Fibroblast of lung (primary cell): ENCODE measurements at regions not wholly inside any gene's neighbourhood (a gene's known extent, or its start where the extent isn't known, plus 50 kb on each side); places are given as distances from the start of the nearest gene placed in this dataset.
A peak's percentile ranks its signal among the peaks of the same experiment; 100 is the strongest.

Experiments
- DNase-seq, 2 donors: peaks; one replicate each; pipeline versions ENCODE4 v3.0.0 to v3.0.0-alpha.2; 2010; ENCODE audit warnings: low read depth in 2 of 2
- H2AFZ ChIP-seq: 2 replicates; pipeline ENCODE4 v1.5.1; 2012; ENCODE audit warnings: low read length, control low read depth, inconsistent platforms
- H3K27ac ChIP-seq: 2 replicates; pipeline ENCODE4 v1.5.1; 2011; ENCODE audit warnings: low read length, control low read depth; ENCODE audit not compliant: insufficient read depth
- H3K27me3 ChIP-seq: 2 replicates; pipeline ENCODE4 v1.5.1; 2011; ENCODE audit warnings: mild to moderate bottlenecking, low read length; ENCODE audit not compliant: control insufficient read depth, insufficient read depth
- H3K36me3 ChIP-seq: 2 replicates; pipeline ENCODE4 v1.5.1; 2011; ENCODE audit warnings: low read length; ENCODE audit not compliant: control insufficient read depth, insufficient read depth
- H3K4me1 ChIP-seq: 2 replicates; pipeline ENCODE4 v1.5.1; 2011; ENCODE audit warnings: low read length; ENCODE audit not compliant: control insufficient read depth, insufficient read depth; ENCODE audit errors: extremely low read depth
- H3K4me2 ChIP-seq: 2 replicates; pipeline ENCODE4 v1.5.1; 2011; ENCODE audit warnings: low read length, control low read depth; ENCODE audit not compliant: insufficient read depth; ENCODE audit errors: extremely low read depth
- H3K4me3 ChIP-seq, 4 experiments: fragments of 200-600 bp in 1 of 4; sonication (generic) in 1 of 4; replicated peaks in 1 of 4; 2 replicates each; pipeline ENCODE4 v1.5.1; 2011 to 2016; ENCODE audit warnings: low read length in 4 of 4, low read depth in 3 of 4, mild to moderate bottlenecking in 3 of 4, control low read depth in 2 of 4, inconsistent platforms in 1 of 4, mixed read lengths in 1 of 4; ENCODE audit not compliant: insufficient read depth in 1 of 4; ENCODE audit errors: control extremely low read depth in 1 of 4
- H3K79me2 ChIP-seq: 2 replicates; pipeline ENCODE4 v1.5.1; 2012; ENCODE audit warnings: mild to moderate bottlenecking, low read length, inconsistent platforms; ENCODE audit not compliant: control insufficient read depth, insufficient read depth
- H3K9ac ChIP-seq: 2 replicates; pipeline ENCODE4 v1.5.1; 2011; ENCODE audit warnings: mild to moderate bottlenecking, low read length, control low read depth; ENCODE audit not compliant: insufficient read depth
- H3K9me3 ChIP-seq: 2 replicates; pipeline ENCODE4 v1.5.1; 2012; ENCODE audit warnings: low read depth, low read length; ENCODE audit not compliant: control insufficient read depth, insufficient read depth
- H4K20me1 ChIP-seq: 2 replicates; pipeline ENCODE4 v1.5.1; 2011; ENCODE audit warnings: low read length; ENCODE audit not compliant: control insufficient read depth, insufficient read depth; ENCODE audit errors: extremely low read depth
- EZH2 ChIP-seq: IDR thresholded peaks from 2 replicates; pipeline ENCODE4 v1.5.1; 2012; ENCODE audit warnings: low read length, control low read depth, mild to moderate bottlenecking; ENCODE audit errors: missing control alignments
- TF ChIP-seq, protein P1 (sequence below), 2 donors: IDR thresholded peaks in 1 of 2; conservative IDR thresholded peaks in 1 of 2; 1 replicate in 1 of 2; 2 replicates in 1 of 2; pipeline ENCODE4 v1.5.1; 2011 to 2012; ENCODE audit warnings: low read length in 2 of 2, control low read depth in 1 of 2, inconsistent platforms in 1 of 2, low read depth in 1 of 2, mild to moderate bottlenecking in 1 of 2

DNA sequence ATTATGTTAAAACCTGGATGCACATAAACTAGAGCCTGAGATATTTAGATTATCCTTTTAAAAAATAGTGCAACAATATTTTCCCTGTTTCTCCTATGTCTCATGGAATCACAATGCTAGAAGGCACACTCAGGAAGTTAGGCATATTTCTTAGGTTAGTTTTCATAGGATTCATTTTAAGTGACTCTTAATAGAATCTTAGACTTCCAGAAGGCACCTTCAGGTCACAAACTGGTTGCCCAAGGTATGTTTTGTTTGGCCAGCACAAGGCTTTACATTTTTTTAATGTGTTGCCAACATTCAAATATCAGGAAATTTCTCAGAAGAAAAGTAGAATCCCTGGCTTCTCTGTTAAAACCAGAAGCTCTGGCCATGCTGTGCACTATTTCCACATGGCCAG is 129.3 kb downstream of the LNPK start:
- DNase-seq: peak in 1 of 2 donors; percentile 82
- Histone ChIP-seq H3K9me3 (no peaks in the 10 kb centered on the region), H3K79me2 (no peaks in the 10 kb centered on the region), H2AFZ (no peak overlapping the region), H3K4me1 (no peaks in the 10 kb centered on the region), H3K27ac (no peak overlapping the region), H3K4me2 (no peak overlapping the region), H3K4me3 (no peak overlapping the region), H3K9ac (no peak overlapping the region), H4K20me1 (no peaks in the 10 kb centered on the region), H3K36me3 (no peaks in the 10 kb centered on the region), H3K27me3 (no peaks in the 10 kb centered on the region)
- no peak for TF ChIP-seq EZH2
- TF ChIP-seq, protein P1, sequence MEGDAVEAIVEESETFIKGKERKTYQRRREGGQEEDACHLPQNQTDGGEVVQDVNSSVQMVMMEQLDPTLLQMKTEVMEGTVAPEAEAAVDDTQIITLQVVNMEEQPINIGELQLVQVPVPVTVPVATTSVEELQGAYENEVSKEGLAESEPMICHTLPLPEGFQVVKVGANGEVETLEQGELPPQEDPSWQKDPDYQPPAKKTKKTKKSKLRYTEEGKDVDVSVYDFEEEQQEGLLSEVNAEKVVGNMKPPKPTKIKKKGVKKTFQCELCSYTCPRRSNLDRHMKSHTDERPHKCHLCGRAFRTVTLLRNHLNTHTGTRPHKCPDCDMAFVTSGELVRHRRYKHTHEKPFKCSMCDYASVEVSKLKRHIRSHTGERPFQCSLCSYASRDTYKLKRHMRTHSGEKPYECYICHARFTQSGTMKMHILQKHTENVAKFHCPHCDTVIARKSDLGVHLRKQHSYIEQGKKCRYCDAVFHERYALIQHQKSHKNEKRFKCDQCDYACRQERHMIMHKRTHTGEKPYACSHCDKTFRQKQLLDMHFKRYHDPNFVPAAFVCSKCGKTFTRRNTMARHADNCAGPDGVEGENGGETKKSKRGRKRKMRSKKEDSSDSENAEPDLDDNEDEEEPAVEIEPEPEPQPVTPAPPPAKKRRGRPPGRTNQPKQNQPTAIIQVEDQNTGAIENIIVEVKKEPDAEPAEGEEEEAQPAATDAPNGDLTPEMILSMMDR (conservative IDR thresholded peaks at IDR 0.05 in 1 of 2, IDR thresholded peaks at IDR 0.05 in 1 of 2; ENCODE audit: low read depth in 1 of 2, low read length in 2 of 2): no peak

DNA sequence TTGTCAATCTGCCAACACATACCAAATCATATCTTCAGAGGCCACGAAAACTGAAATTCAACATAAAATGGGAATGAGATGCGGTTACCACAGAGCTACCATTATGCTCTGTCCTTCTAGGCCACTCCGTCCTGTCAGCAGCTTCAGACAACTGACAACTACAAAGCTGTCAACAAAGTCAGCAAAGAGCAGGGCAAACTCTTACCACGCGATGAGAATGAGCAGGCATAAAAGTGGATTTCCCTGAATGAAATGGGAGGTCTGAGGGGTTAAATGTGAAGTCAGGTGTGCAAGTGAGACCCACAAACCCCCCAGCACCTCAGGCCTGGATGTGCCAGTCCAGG is 130.1 kb downstream of the LNPK start:
- H3K4me2 ChIP-seq: no peak overlapping the region
- no peak overlapping the region for H2AFZ ChIP-seq
- no peaks in the 10 kb centered on the region for H3K27me3 ChIP-seq

GRCh38 chr2:175871331-175872004 is 130.6 kb downstream of the LNPK start:
- Histone ChIP-seq H3K4me3 (no peak overlapping the region), H3K9me3 (no peaks in the 10 kb centered on the region), H3K9ac (no peak overlapping the region), H3K27ac (no peak overlapping the region), H4K20me1 (no peaks in the 10 kb centered on the region), H3K79me2 (no peaks in the 10 kb centered on the region), H2AFZ (no peak overlapping the region), H3K4me2 (no peak overlapping the region), H3K4me1 (no peaks in the 10 kb centered on the region), H3K36me3 (no peaks in the 10 kb centered on the region), H3K27me3 (no peaks in the 10 kb centered on the region)
- TF ChIP-seq, protein P1 (conservative IDR thresholded peaks at IDR 0.05 in 1 of 2, IDR thresholded peaks at IDR 0.05 in 1 of 2; ENCODE audit: low read depth in 1 of 2, low read length in 2 of 2): no peak
- DNase-seq: peak in 1 of 2 donors; percentile 45

More for the DNA sequence above, 130.1 kb downstream of the LNPK start:
- H3K36me3 ChIP-seq: no peaks in the 10 kb centered on the region
- TF ChIP-seq EZH2: no peak
- TF ChIP-seq, protein P1 (conservative IDR thresholded peaks at IDR 0.05 in 1 of 2, IDR thresholded peaks at IDR 0.05 in 1 of 2; ENCODE audit: low read depth in 1 of 2, low read length in 2 of 2): no peak
- DNase-seq: no peak
- no peaks in the 10 kb centered on the region for H4K20me1 ChIP-seq
- no peak overlapping the region for H3K4me3 ChIP-seq
- H3K4me1 ChIP-seq: no peaks in the 10 kb centered on the region
- no peaks in the 10 kb centered on the region for H3K79me2 ChIP-seq
- no peaks in the 10 kb centered on the region for H3K9me3 ChIP-seq
- H3K27ac ChIP-seq: no peak overlapping the region
- H3K9ac ChIP-seq: no peak overlapping the region
